ENCODE measurements at regions not wholly inside any gene's neighbourhood (a gene's known extent, or its start where the extent isn't known, plus 50 kb on each side); places are given as distances from the start of the nearest gene placed in this dataset.
A peak's percentile ranks its signal among the peaks of the same experiment; 100 is the strongest.

DNA sequence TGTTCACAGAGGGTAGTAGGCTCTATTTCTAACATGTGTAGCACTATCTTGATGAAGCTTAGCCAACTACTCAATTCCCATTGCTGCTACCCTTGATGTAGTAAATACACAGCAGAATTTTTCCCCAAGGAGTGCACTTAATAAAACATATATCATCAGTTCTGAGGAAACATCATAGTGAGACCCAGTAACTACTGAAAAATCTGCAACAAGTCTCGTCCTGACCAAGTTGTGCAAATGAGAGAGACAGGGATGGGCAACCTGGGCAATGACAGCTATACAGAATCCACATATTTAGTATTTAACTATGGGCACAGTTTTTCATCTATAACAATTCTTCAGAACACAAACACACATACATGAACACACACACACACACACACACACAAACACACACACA, 1073.8 kb upstream of the SORCS1 start:
- intact Hi-C loops (cut with DNase I; ENCODE audit: low total_unique reads): no loop called here
- H3K27ac ChIP-seq: no peak overlapping the region
- no peaks in the 10 kb centered on the region for H3K27me3 ChIP-seq
- H3K9me3 ChIP-seq: no peaks in the 10 kb centered on the region
- H3K4me1 ChIP-seq: no peaks in the 10 kb centered on the region
- TF ChIP-seq POLR2A (IDR thresholded peaks at IDR 0.05): no peak
- TF ChIP-seq, protein P1, sequence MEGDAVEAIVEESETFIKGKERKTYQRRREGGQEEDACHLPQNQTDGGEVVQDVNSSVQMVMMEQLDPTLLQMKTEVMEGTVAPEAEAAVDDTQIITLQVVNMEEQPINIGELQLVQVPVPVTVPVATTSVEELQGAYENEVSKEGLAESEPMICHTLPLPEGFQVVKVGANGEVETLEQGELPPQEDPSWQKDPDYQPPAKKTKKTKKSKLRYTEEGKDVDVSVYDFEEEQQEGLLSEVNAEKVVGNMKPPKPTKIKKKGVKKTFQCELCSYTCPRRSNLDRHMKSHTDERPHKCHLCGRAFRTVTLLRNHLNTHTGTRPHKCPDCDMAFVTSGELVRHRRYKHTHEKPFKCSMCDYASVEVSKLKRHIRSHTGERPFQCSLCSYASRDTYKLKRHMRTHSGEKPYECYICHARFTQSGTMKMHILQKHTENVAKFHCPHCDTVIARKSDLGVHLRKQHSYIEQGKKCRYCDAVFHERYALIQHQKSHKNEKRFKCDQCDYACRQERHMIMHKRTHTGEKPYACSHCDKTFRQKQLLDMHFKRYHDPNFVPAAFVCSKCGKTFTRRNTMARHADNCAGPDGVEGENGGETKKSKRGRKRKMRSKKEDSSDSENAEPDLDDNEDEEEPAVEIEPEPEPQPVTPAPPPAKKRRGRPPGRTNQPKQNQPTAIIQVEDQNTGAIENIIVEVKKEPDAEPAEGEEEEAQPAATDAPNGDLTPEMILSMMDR (IDR thresholded peaks at IDR 0.05): no peak
- no peaks in the 10 kb centered on the region for H3K36me3 ChIP-seq
- H3K4me3 ChIP-seq: no peak overlapping the region
- no peak for DNase-seq

DNA sequence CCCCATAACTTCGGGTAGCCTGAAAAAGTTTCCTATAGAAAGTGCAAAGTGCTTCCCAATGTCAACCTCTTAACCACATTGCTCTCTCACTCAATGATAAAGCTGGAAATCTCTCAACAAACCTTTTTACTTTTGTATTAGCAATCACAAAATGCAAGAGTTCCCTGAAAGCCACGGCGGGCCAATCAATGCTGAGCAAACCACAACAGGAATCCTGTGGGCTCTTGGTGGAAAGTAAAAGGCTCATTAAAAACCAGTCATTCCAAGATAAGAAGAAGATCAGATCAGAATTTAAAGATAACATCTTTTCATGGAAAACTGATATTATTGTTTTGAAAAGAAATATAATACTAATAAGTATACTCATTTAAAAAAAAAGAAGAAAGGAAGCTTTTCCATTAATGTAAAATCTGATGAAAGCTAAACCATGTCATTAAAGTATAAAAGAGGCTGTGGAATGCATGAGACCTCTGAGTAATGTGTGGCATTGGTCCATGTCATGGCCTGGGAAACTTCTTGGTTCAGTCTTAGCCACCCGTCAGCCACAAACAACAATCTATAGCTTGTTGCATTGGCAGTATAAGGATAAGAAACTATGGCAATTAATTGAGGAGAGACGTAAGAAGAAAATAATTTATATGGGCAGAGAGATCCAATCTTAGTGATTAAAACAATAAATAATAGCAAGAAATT, 1066.1 kb upstream of the SORCS1 start:
- Histone ChIP-seq H3K27me3 (no peaks in the 10 kb centered on the region), H3K36me3 (no peaks in the 10 kb centered on the region), H3K9me3 (no peaks in the 10 kb centered on the region), H3K27ac (no peak overlapping the region), H3K4me1 (no peaks in the 10 kb centered on the region), H3K4me3 (no peak overlapping the region)
- no peak for DNase-seq
- intact Hi-C loops (cut with DNase I; ENCODE audit: low total_unique reads): no loop called here
- no peak for TF ChIP-seq POLR2A (IDR thresholded peaks at IDR 0.05)
- TF ChIP-seq, protein P1 (IDR thresholded peaks at IDR 0.05): no peak

DNA sequence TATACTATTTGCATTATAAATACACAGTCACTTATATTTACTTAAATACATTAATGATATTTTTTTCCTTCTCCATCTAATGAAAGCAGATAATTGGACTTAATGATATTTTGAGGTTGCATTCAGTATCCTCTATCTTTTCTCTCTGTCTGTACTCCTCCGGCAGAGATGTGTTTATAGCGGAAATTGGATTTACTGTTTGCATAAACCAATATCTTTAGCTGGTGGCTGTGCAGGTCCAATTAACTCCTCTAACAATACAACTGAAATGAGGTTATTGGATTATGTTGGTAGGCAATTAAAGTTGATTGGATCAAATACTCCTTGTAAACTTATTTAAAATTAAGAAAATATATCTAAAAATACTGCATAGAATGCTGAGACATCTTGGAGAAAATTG, 1044.2 kb upstream of the SORCS1 start:
- no peaks in the 10 kb centered on the region for H3K4me1 ChIP-seq
- intact Hi-C loops (cut with DNase I; ENCODE audit: low total_unique reads): no loop called here
- TF ChIP-seq POLR2A (IDR thresholded peaks at IDR 0.05): no peak
- TF ChIP-seq, protein P1 (IDR thresholded peaks at IDR 0.05): no peak
- H3K27ac ChIP-seq: no peak overlapping the region
- no peaks in the 10 kb centered on the region for H3K27me3 ChIP-seq
- no peaks in the 10 kb centered on the region for H3K36me3 ChIP-seq
- H3K9me3 ChIP-seq: no peaks in the 10 kb centered on the region
- no peak for DNase-seq
- H3K4me3 ChIP-seq: no peak overlapping the region

DNA sequence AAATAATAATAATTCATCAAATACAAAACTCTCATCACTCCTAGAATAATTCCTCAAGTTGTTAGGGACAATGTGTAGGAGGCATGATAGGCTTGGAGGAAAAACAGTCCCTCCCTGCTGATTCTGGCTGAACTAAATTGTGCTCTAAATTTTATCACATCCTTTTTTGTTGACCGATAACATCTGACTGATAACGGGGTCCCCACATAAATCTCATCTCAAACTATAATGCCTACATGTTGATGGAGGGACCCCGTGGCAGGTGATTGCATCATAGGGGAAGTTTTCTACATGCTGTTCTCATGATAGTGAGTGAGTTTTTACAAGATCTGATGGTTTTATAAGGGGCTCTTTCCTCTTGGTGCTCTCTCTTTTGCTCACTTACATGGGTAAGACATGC, 1043.5 kb upstream of the SORCS1 start:
- Histone ChIP-seq H3K9me3 (no peaks in the 10 kb centered on the region), H3K4me3 (no peak overlapping the region), H3K27ac (no peak overlapping the region), H3K27me3 (no peaks in the 10 kb centered on the region), H3K36me3 (no peaks in the 10 kb centered on the region), H3K4me1 (no peaks in the 10 kb centered on the region)
- DNase-seq: no peak
- no peak for TF ChIP-seq POLR2A (IDR thresholded peaks at IDR 0.05)
- TF ChIP-seq, protein P1 (IDR thresholded peaks at IDR 0.05): no peak
- intact Hi-C loops (cut with DNase I; ENCODE audit: low total_unique reads): no loop called here

DNA sequence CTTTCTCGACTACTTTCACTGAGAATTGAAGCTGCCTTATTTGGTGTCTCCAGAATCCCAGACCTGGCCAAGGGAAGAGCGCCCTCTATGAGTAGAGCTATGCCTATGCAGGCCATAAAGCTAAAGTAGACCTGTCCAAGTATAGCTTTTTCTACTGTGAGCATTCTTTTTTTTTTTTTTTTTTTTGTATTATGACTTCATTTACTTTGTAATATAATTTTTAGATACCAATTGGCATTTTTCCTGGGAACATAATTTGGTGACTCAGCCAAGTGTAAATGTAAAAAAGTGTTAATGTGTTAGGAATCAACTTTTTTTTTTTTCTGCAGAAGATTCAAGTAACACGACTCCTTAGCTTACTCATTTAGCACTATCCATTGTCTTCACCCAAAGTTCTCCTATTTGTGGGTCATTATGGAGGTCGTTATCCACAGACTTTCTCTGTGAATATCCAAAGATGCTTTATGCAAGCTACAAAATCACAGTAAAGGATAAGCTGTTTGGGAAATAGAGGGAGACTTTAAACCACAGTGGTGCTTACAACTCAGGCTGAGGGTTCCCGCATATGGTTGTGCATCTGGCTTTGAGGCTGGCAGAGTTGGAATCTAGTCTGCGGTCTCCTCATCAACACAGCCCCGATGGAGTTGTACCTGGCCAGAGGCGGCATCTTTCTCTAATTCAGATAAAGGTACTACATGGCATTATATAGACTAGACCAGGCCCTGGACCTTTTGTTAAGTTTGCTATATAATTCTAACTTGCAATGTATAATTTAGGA, 1040.2 kb upstream of the SORCS1 start:
- intact Hi-C loops (cut with DNase I; ENCODE audit: low total_unique reads): no loop called here
- Histone ChIP-seq H3K4me1 (no peaks in the 10 kb centered on the region), H3K36me3 (no peaks in the 10 kb centered on the region), H3K4me3 (no peak overlapping the region), H3K27ac (no peak overlapping the region), H3K27me3 (no peaks in the 10 kb centered on the region), H3K9me3 (no peaks in the 10 kb centered on the region)
- no peak for DNase-seq
- TF ChIP-seq POLR2A (IDR thresholded peaks at IDR 0.05): no peak
- TF ChIP-seq, protein P1 (IDR thresholded peaks at IDR 0.05): peak in 3 of 4 experiments; percentile 2 to 37 (median 18)

Measured in uterus (tissue), 3 donors.